GM12878 (cell line): ENCODE measurements at regions not wholly inside any gene's neighbourhood (a gene's known extent, or its start where the extent isn't known, plus 50 kb on each side); places are given as distances from the start of the nearest gene placed in this dataset.

Experiments used
- ASH2L ChIP-seq: fragments of 300-600, 200-600 bp; sonication (generic); IDR thresholded peaks from 2 replicates; pipeline ENCODE4 v1.6.1; 2017; ENCODE audit warnings: low read depth, mild to moderate bottlenecking, borderline replicate concordance
- ATF2 ChIP-seq: IDR thresholded peaks from 2 replicates; pipeline ENCODE4 v1.6.1; 2012; ENCODE audit warnings: low read length, inconsistent platforms
- BACH1 ChIP-seq: fragments of 450-650 bp; IDR thresholded peaks from 2 replicates; pipeline ENCODE4 v1.6.1; 2017; ENCODE audit warnings: mild to moderate bottlenecking, borderline replicate concordance
- CEBPB ChIP-seq, 2 experiments: fragments of 150-350 bp in 1 of 2; IDR thresholded peaks; 2 replicates each; pipeline ENCODE4 v1.6.1; 2012 to 2014; ENCODE audit warnings: low read depth in 2 of 2, low read length in 2 of 2, borderline replicate concordance in 1 of 2, inconsistent platforms in 1 of 2
- EZH2 ChIP-seq: IDR thresholded peaks from 2 replicates; pipeline ENCODE4 v1.6.1; 2012; ENCODE audit warnings: low read depth, mild to moderate bottlenecking, control low read depth, inconsistent platforms, low read length, borderline replicate concordance; ENCODE audit not compliant: control insufficient read depth
- HCFC1 ChIP-seq: fragments of 150-350 bp; IDR thresholded peaks from 2 replicates; pipeline ENCODE4 v1.6.1; 2014; ENCODE audit warnings: low read length
- POLR2A ChIP-seq: IDR thresholded peaks from 2 replicates; pipeline ENCODE4 v1.6.1; 2011; ENCODE audit warnings: low read depth, mild to moderate bottlenecking, low read length
- POLR2AphosphoS2 ChIP-seq: IDR thresholded peaks from 2 replicates; pipeline ENCODE4 v1.6.1; 2011; ENCODE audit warnings: low read depth, mild to moderate bottlenecking, low read length, improper control_type of control experiment, moderate library complexity
- POLR2AphosphoS5 ChIP-seq: IDR thresholded peaks from 2 replicates; pipeline ENCODE4 v1.6.1; 2011; ENCODE audit warnings: mild to moderate bottlenecking, low read length, inconsistent platforms
- RAD51 ChIP-seq: fragments of 450-650 bp; IDR thresholded peaks from 2 replicates; pipeline ENCODE4 v1.6.1; 2016; ENCODE audit warnings: moderate library complexity, mild to moderate bottlenecking, inconsistent platforms
- REST ChIP-seq: IDR thresholded peaks from 2 replicates; pipeline ENCODE4 v1.6.1; 2012; ENCODE audit warnings: mild to moderate bottlenecking, low read depth, low read length
- USF2 ChIP-seq: IDR thresholded peaks from 2 replicates; pipeline ENCODE4 v1.6.1; 2011; ENCODE audit warnings: low read depth, low read length, improper control_type of control experiment, borderline replicate concordance

- no peak for TF ChIP-seq REST
- TF ChIP-seq POLR2AphosphoS2, result no peak
- TF ChIP-seq ASH2L, result no peak
- TF ChIP-seq CEBPB (IDR thresholded peaks at IDR 0.05; ENCODE audit: borderline replicate concordance in 1 of 2, low read depth in 2 of 2, low read length in 2 of 2), result no peak
- no peak for TF ChIP-seq USF2
- no peak for TF ChIP-seq POLR2AphosphoS5
- TF ChIP-seq ATF2, result no peak
- TF ChIP-seq EZH2, result no peak
- TF ChIP-seq POLR2A, result no peak
- TF ChIP-seq BACH1, result no peak
- TF ChIP-seq HCFC1, result no peak
- no peak for TF ChIP-seq RAD51
Measured at GRCh38 chr17:77544347-77545110, 403.8 kb downstream of the SEC14L1 start.
